GM12872 (cell line): ENCODE measurements at regions not wholly inside any gene's neighbourhood (a gene's known extent, or its start where the extent isn't known, plus 50 kb on each side); places are given as distances from the start of the nearest gene placed in this dataset.

Source experiments
- CTCF ChIP-seq: IDR thresholded peaks from 3 replicates; pipeline ENCODE4 v1.5.1; 2011; ENCODE audit warnings: low read depth, mild to moderate bottlenecking, low read length, moderate library complexity; ENCODE audit not compliant: insufficient read depth

DNA sequence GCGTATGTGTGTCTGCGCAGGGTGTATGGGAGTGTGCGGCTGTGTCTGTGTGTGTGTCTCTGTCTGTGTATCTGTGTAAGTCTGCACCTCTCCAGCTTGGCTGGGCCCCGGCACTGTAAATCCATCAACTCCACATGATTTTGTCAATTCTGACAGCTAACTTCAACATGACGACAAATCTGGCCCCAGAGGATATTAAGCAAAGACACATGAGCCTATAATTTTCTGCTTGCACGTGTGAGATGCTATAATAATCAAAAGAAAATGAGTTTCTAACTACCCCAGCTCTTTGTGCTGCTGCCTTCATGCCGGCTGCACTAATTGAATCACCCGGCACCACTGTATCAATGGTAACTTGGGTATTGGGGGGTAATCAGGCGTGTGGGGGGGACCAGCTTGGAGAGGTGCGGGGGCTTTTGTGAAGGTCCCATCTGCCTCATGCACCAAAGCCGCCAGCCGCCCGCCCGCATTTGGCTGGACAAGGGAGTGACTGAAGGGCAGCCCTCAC, 57.6 kb upstream of the LHX1 start:
- TF ChIP-seq CTCF, result no peak

GRCh38 chr17:36880268-36880905, 56.9 kb upstream of the LHX1 start:
- TF ChIP-seq CTCF, result no peak

- TF ChIP-seq CTCF, result no peak
Measured at GRCh38 chr17:36881323-36881722, 56.0 kb upstream of the LHX1 start.

- TF ChIP-seq CTCF, result no peak
Measured at GRCh38 chr17:36884495-36885152, 52.7 kb upstream of the LHX1 start.

DNA sequence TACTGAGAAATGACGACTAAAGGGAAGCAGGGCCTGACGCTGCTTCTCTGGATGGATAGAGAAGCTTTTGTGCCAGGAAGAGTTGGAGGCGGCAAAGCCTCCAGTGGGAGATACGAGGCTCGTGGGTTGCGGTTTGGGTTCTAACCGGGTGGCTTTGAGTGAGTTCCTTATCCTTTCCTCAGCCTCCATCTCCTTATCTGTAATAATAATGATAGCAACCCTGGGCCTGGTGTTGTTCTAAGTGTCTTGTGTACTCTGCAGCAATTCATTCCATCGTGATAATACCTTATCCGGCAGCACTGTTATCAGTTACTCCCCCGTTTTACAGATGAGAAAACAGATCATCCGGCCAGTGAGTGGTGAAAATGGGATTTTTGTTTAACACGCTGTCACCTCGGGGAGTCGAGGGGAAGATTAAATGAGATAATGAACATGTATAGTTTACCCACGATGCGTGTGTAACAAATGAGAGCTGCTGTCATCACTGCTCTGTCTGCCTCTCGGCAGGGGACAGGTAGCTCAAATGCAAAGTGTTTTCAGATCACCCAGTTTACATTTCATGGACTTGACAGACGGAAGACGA, 52.0 kb upstream of the LHX1 start:
- TF ChIP-seq CTCF, result no peak

- no peak for TF ChIP-seq CTCF
Measured at GRCh38 chr17:36885771-36886377, 51.4 kb upstream of the LHX1 start.
